Neural cell (in vitro differentiated cells): ENCODE measurements at regions not wholly inside any gene's neighbourhood (a gene's known extent, or its start where the extent isn't known, plus 50 kb on each side); places are given as distances from the start of the nearest gene placed in this dataset.

Experiments used
- H2AFZ ChIP-seq: fragments of 200-600, 300-800 bp; sonication (generic), shearing (Covaris generic); 2 replicates; pipeline ENCODE4 v1.6.0; 2014; ENCODE audit warnings: low read depth, mild to moderate bottlenecking, antibody characterized with exemption, low read length, moderate library complexity
- H3F3A ChIP-seq: fragments of 200-600 bp; shearing (Covaris generic); 2 replicates; pipeline ENCODE4 v1.6.1; 2016; ENCODE audit warnings: mild to moderate bottlenecking, moderate library complexity, mixed read lengths, antibody characterized with exemption, low read length; ENCODE audit not compliant: insufficient read depth, poor library complexity, severe bottlenecking
- H3K27ac ChIP-seq: fragments of 200-600, 300-800 bp; sonication (generic), shearing (Covaris generic); 2 replicates; pipeline ENCODE4 v1.5.1; 2014; ENCODE audit warnings: mild to moderate bottlenecking, low read length, moderate library complexity
- H3K27me3 ChIP-seq: fragments of 300-800, 200-600 bp; sonication (generic), shearing (Covaris generic); 2 replicates; pipeline ENCODE4 v1.6.0; 2014; ENCODE audit warnings: mild to moderate bottlenecking, low read depth, low read length, moderate library complexity; ENCODE audit not compliant: insufficient read depth
- H3K36me3 ChIP-seq: fragments of 300-800, 200-600 bp; sonication (generic), shearing (Covaris generic); 2 replicates; pipeline ENCODE4 v1.5.1; 2014; ENCODE audit warnings: mild to moderate bottlenecking, antibody characterized with exemption, low read length, moderate library complexity; ENCODE audit not compliant: insufficient read depth
- H3K4me2 ChIP-seq: fragments of 300-800, 200-600 bp; sonication (generic), shearing (Covaris generic); 2 replicates; pipeline ENCODE4 v1.6.0; 2014; ENCODE audit warnings: mild to moderate bottlenecking, low read length
- H3K4me3 ChIP-seq: fragments of 300-800, 200-600 bp; sonication (generic), shearing (Covaris generic); 2 replicates; pipeline ENCODE4 v1.5.1; 2014; ENCODE audit warnings: mild to moderate bottlenecking, low read length, moderate library complexity
- H3K79me2 ChIP-seq: fragments of 200-600 bp; shearing (Covaris generic); replicated peaks from 2 replicates; pipeline ENCODE4 v1.6.0; 2014; ENCODE audit warnings: mild to moderate bottlenecking, low read length, moderate library complexity; ENCODE audit not compliant: insufficient read depth
- H3K9ac ChIP-seq: fragments of 300-800, 200-600 bp; sonication (generic), shearing (Covaris generic); 2 replicates; pipeline ENCODE4 v1.6.1; 2016; ENCODE audit warnings: mild to moderate bottlenecking, low read length, mixed read lengths
- H3K9me2 ChIP-seq: fragments of 200-600 bp; shearing (Covaris generic); 2 replicates; pipeline ENCODE4 v1.6.1; 2016; ENCODE audit warnings: mild to moderate bottlenecking, low read length, mixed read lengths; ENCODE audit not compliant: insufficient read depth
- H3K9me3 ChIP-seq: fragments of 200-600, 300-800 bp; sonication (generic), shearing (Covaris generic); 2 replicates; pipeline ENCODE4 v1.6.1; 2016; ENCODE audit warnings: mild to moderate bottlenecking, mixed run types, low read length, moderate library complexity, mixed read lengths
- H4K20me1 ChIP-seq: fragments of 200-600 bp; shearing (Covaris generic); 2 replicates; pipeline ENCODE4 v1.6.1; 2016; ENCODE audit warnings: mild to moderate bottlenecking, mixed run types; ENCODE audit not compliant: insufficient read depth
- CTCF ChIP-seq: fragments of 450-650 bp; IDR thresholded peaks from 2 replicates; pipeline ENCODE4 v1.5.1; 2014; ENCODE audit warnings: antibody characterized with exemption, mild to moderate bottlenecking, moderate library complexity; ENCODE audit not compliant: poor library complexity, severe bottlenecking
- EP300 ChIP-seq: fragments of 450-650 bp; conservative IDR thresholded peaks from 2 replicates; pipeline ENCODE4 v1.6.1; 2014; ENCODE audit warnings: antibody characterized with exemption, mild to moderate bottlenecking, moderate library complexity; ENCODE audit not compliant: poor library complexity, severe bottlenecking
- EZH2 ChIP-seq: fragments of 200-600, 300-800 bp; shearing (Covaris generic), sonication (generic); IDR thresholded peaks from 2 replicates; pipeline ENCODE4 v1.6.1; 2014; ENCODE audit warnings: antibody characterized with exemption, low read length, borderline replicate concordance, mild to moderate bottlenecking; ENCODE audit not compliant: insufficient read depth, poor library complexity, severe bottlenecking
- MXI1 ChIP-seq: fragments of 450-650 bp; conservative IDR thresholded peaks from 2 replicates; pipeline ENCODE4 v1.6.1; 2014; ENCODE audit warnings: antibody characterized with exemption, mild to moderate bottlenecking; ENCODE audit not compliant: poor library complexity, severe bottlenecking
- POLR2AphosphoS5 ChIP-seq: IDR thresholded peaks from 2 replicates; pipeline ENCODE4 v1.6.1; 2012
- RAD21 ChIP-seq: fragments of 450-650 bp; conservative IDR thresholded peaks from 2 replicates; pipeline ENCODE4 v1.6.1; 2014; ENCODE audit warnings: antibody characterized with exemption, mild to moderate bottlenecking, moderate library complexity
- REST ChIP-seq: IDR thresholded peaks from 2 replicates; pipeline ENCODE4 v1.6.1; 2012; ENCODE audit warnings: borderline replicate concordance
- SMC3 ChIP-seq: fragments of 450-650 bp; conservative IDR thresholded peaks from 2 replicates; pipeline ENCODE4 v1.6.1; 2014; ENCODE audit warnings: antibody characterized with exemption, mild to moderate bottlenecking, moderate library complexity; ENCODE audit not compliant: poor library complexity
- TAF1 ChIP-seq: IDR thresholded peaks from 2 replicates; pipeline ENCODE4 v1.6.1; 2012; ENCODE audit warnings: low read depth

- no peak overlapping the region for H3K9ac ChIP-seq
- H3K27ac ChIP-seq = no peak overlapping the region
- no peak overlapping the region for H3K4me2 ChIP-seq
Measured at GRCh38 chr3:101102678-101103296, 109.6 kb upstream of the ABI3BP start.

GRCh38 chr3:101100361-101101009 is 107.3 kb upstream of the ABI3BP start:
- Histone ChIP-seq H3K79me2 (no peaks in the 10 kb centered on the region), H3K9ac (no peak overlapping the region), H2AFZ (no peak overlapping the region), H3K4me3 (no peak overlapping the region), H3K36me3 (no peaks in the 10 kb centered on the region), H3K9me3 (no peaks in the 10 kb centered on the region), H3F3A (no peaks in the 10 kb centered on the region), H3K27me3 (no peaks in the 10 kb centered on the region), H3K4me2 (no peak overlapping the region), H4K20me1 (no peaks in the 10 kb centered on the region), H3K27ac (no peak overlapping the region), H3K9me2 (no peaks in the 10 kb centered on the region)
- TF ChIP-seq REST (no peak), CTCF (no peak), MXI1 (no peak), EP300 (no peak), RAD21 (no peak)

More at GRCh38 chr3:101102678-101103296, 109.6 kb upstream of the ABI3BP start:
- Histone ChIP-seq H4K20me1 (no peaks in the 10 kb centered on the region), H3K27me3 (no peaks in the 10 kb centered on the region), H3K4me3 (no peak overlapping the region), H3F3A (no peaks in the 10 kb centered on the region), H3K9me3 (no peaks in the 10 kb centered on the region), H3K79me2 (no peaks in the 10 kb centered on the region), H3K36me3 (no peaks in the 10 kb centered on the region), H2AFZ (no peak overlapping the region), H3K9me2 (no peaks in the 10 kb centered on the region)
- TF ChIP-seq REST (no peak), TAF1 (no peak), SMC3 (no peak), POLR2AphosphoS5 (peak; percentile 1), EZH2 (no peak), CTCF (no peak), RAD21 (no peak), EP300 (no peak)
